Glomerular visceral epithelial cell (primary cell): ENCODE measurements at regions not wholly inside any gene's neighbourhood (a gene's known extent, or its start where the extent isn't known, plus 50 kb on each side); places are given as distances from the start of the nearest gene placed in this dataset.
"Not testable (repeated sequence)": the region's sequence is repeated elsewhere in the genome, so short reads cannot be mapped to it uniquely, and the experiment has no call there.

Source experiments
- DNase-seq: peaks from one replicate; pipeline ENCODE4 v3.0.0-alpha.2; 2016; ENCODE audit errors: extremely low spot score

- DNase-seq, result no peak
Observed at GRCh38 chr3:20645340-20645739, 459.3 kb upstream of the SGO1 start.

DNA sequence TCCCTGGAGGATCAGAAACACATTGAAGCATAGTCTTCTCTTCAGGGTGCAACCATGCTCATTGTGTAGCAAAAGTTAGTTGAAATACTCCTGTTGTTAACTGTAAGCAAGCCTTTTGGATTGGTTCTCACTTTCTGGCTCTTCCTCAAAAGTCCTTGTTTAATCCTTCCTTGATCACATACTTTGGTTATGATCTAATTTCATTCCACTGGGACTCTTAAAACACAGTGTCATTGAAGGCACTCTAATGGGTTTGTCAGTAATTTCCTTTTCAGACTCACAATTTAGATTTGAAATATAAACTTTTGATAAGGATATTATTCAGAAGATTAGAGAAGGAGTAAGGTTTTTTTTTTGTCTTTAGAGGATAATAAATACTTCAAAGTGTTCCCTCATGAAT lies 451.7 kb upstream of the SGO1 start:
- no peak for DNase-seq

DNA sequence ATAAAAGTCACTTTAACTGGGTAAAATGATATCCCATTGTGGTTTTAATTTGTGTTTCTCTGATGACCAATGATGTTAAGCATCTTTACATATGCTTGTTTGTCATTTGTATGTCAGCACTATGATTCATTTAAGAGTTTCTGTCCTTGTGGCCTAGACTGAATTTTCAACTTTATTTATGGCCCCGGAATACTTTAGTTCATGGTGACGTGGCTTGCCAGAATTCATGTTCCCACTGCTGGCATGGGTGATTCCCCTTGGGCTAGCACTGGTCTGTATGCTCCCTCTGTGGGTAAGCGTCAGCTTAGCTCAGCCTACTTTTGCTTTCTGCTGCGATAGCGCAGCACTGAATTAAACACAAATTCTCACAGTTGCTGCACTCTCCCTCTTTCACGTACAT lies 436.3 kb upstream of the SGO1 start:
- DNase-seq, result no peak

- DNase-seq, result not testable (repeated sequence)
Observed at GRCh38 chr3:20618621-20619020, 432.6 kb upstream of the SGO1 start.

DNA sequence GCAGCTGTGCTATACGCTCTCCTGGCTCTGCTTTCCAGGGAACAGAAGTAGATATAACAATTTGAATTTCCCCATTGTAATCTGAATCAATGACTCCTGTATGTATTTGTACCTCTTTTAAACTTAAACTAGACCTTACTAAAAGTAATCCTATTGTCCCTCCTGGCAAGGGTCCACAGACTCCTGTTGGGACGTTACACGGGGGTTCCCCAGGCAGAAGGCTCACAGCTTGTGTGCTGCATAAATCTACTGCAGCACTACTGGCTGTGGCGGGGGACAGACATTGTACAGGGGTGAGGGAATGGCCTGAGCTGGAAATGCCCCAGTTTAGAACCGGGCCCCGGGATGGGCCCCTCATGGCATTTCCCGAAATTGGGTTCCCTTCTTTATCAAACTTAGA lies 432.2 kb upstream of the SGO1 start:
- DNase-seq, result not testable (repeated sequence)

DNA sequence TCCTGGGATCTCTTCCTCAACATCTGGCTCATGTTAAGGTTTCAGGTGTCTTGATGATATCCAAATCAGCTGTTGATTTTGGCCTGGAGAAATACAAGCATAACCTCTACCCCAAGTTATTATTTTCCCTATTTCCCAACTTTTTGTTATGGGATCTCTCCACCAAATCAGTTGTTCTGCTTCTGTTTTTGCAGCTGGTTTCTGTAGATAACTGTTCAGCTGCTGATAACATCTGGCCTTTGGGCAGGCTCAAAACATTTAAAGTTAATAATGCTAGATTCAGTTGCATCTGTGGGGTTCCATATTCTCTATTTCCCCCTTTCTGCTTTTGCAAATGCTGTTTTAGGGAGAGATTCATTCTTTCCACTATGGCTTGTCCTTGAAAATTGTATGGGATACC lies 430.0 kb upstream of the SGO1 start:
- DNase-seq, result not testable (repeated sequence)

DNA sequence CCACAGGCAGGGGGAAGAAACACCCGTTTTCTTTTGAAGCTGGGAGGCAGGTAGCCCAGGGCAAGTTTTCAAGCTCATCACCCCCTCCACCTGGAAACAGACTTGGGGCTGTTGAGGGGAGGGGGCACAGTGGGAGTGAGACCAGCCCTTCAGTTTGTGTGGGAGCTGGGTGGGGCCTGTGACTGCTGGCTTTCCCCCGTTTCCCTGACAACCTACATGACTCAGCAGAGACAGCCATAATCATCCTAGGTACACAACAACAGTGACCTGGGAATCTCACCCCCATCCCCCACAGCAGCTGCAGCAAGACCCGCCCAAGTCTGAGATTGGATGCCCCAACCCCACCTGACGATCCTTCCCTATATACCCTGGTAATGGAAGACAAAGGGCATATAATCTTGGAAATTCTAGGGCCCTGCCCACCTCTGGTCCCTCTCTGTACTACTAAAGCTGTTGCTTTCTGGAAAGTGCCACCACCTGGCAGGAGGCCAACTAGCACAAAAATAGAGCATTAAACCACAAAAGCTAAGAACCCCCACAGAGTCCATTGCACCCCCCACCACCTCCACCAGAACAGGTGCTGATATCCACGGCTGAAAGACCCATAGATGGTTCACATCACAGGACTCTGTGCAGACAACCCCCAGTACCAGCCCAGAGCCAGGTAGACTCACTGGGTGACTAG lies 422.2 kb upstream of the SGO1 start:
- no peak for DNase-seq

GRCh38 chr3:20604659-20605058 lies 418.7 kb upstream of the SGO1 start:
- DNase-seq, result no peak

GRCh38 chr3:20589275-20589674 lies 403.3 kb upstream of the SGO1 start:
- DNase-seq, result no peak

GRCh38 chr3:20588781-20589180 lies 402.8 kb upstream of the SGO1 start:
- DNase-seq, result no peak

- no peak for DNase-seq
Observed at GRCh38 chr3:20583648-20584047, 397.6 kb upstream of the SGO1 start.

DNA sequence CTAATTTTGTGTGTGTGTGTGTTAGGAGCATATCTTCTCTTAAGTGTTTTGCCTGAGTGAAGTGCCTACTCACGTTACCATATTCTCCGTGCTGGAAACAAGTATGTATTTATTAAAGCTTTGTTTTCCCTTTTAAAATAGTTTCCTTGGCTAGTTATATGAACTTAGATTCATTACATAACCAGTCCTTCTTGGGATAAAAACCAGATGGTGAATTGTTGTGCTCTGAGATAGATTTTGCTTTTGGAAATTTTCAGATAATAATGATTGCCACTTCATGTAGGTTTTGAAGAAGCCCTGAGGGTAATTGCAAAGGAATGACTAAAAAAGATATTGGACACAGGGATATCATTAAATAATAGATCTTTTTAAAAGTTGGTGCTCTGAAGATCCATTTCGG lies 390.2 kb upstream of the SGO1 start:
- no peak for DNase-seq

DNA sequence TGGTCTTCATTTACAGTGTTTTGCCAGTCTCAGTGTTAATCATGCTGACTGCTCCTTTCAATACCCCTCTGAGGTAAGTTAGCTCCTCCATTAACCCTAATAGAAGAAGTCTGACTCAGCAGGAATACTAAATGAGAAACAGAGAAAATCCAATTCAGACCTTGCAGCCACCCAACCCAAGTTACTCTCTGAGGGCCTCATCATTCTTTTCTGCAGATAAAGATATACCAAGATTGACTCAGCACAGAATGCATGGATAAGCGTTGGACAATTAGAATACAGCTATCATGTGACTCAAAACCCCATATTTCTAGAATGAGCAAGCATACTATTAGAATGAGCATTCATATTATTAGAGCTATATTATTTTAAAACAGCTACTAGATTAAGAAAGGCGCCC lies 389.1 kb upstream of the SGO1 start:
- DNase-seq, result peak; percentile 9

GRCh38 chr3:20574746-20575145 lies 388.7 kb upstream of the SGO1 start:
- peak; percentile 54 for DNase-seq

DNA sequence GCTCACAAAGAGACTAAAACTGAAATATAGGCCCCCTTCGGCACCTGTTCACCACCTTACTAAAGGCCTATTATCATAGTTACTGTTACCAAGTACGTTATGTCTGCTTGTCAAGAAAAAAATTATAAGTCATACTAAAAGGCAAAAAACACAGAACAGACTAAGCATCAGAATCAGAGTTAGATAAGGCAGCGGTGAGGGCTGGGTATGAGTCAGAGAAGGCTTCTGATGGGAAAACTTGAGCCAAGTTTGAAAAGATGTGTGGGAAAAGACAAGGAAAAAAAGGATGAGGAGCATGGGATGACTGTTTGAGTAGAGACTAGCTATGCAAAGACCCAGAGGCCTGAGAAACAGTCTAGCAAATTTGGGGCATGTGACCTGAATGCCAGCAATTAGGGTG lies 387.2 kb upstream of the SGO1 start:
- DNase-seq, result no peak

- no peak for DNase-seq
Observed at GRCh38 chr3:20572473-20572872, 386.5 kb upstream of the SGO1 start.

- DNase-seq, result no peak
Observed at GRCh38 chr3:20569310-20569709, 383.3 kb upstream of the SGO1 start.

DNA sequence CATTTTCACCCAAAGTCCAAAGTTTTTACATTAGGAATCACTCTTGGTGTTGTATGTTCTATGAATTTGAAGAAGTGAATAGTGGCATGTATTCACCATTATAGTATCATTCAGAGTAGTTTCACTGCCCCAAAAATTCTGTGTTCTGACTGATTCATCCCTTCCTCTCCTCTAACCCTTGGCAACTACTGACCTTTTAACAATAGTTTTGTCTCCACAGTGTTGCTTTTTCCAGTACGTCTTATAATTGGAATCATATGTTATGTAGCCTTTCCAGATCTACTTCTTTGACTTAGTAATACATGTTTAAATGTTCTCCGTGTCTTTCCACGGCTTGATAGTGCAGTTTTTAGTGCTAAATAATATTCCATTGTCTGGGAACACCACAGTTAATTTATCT lies 379.0 kb upstream of the SGO1 start:
- DNase-seq, result no peak

DNA sequence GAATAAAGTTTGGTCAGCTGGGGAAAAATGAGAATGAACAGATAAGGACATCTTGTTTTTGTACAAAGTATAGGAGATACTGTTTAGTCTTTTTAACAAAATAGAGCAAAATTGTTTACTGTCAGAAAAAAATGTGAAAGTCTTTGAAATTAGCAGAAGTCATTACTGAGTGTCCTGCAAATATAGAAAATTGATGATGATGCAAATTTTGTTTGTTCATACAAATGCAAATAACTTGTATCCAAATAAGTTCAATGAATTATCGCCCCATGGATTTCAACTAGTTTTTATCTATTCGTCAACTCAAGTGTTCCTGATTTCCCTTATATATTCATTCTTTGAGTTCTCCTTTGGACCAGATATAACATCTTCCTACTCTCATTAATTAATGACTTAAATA lies 378.0 kb upstream of the SGO1 start:
- DNase-seq, result no peak

DNA sequence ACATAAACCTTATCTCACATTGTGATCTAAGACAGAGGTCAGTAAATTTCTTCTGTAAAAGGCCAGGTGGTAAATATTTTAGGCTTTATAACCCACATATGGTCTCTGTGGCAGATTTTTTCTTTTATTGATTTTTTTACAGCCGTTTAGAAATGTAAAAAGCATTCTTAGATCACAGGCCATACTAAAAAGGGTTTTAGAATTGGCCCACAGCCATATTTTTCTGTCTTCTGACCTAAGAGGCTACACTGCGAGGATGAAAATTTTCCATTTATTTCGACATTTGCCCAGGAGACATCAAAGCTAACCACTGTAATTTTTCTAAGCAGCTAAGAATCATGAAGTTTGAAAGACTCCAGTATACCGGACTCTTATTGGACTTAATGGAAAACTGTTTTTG lies 377.2 kb upstream of the SGO1 start:
- DNase-seq, result no peak

- DNase-seq, result peak; percentile 58
Observed at GRCh38 chr3:20561166-20561565, 375.2 kb upstream of the SGO1 start.

DNA sequence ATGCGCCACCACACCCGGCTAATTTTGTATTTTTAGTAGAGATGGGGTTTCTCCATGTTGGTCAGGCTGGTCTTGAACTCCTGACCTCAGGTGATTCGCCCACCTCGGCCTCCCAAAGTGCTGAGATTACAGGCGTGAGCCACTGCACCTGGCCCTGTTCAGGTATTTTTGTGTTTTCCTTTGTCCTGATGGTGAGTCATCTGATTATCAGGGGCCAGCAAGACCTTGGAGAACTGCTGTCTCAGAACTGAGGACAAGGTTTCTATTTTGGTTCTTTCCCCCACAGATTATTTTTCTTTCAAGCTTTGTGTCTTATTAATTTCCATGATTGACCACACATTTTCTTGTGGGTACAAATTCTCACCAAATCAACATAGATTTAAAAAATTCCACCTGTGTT lies 374.4 kb upstream of the SGO1 start:
- DNase-seq, result peak; percentile 17

GRCh38 chr3:20558161-20558560 lies 372.2 kb upstream of the SGO1 start:
- DNase-seq, result no peak

GRCh38 chr3:20556661-20557060 lies 370.7 kb upstream of the SGO1 start:
- no peak for DNase-seq
